Stimulated activated CD4-positive, alpha-beta T cell treated with anti-CD3 and anti-CD28 coated beads, TNF-alpha, amount 100 ng/mL, for 1 hour (primary cell): ENCODE measurements at regions not wholly inside any gene's neighbourhood (a gene's known extent, or its start where the extent isn't known, plus 50 kb on each side); places are given as distances from the start of the nearest gene placed in this dataset.
"Not testable (repeated sequence)": the region's sequence is repeated elsewhere in the genome, so short reads cannot be mapped to it uniquely, and the experiment has no call there.

Experiments
- DNase-seq, 3 donors: peaks; one replicate each; pipeline ENCODE4 v3.0.0-alpha.2; 2020; ENCODE audit warnings: low read depth in 3 of 3, low spot score in 1 of 3

GRCh38 chr9:39663713-39664112 lies 308.2 kb downstream of the SPATA31A1 start:
- not testable (repeated sequence) for DNase-seq

GRCh38 chr9:39665020-39665419 lies 309.6 kb downstream of the SPATA31A1 start:
- not testable (repeated sequence) for DNase-seq

- DNase-seq = not testable (repeated sequence)
These were observed 319.2 kb downstream of the SPATA31A1 start for GRCh38 chr9:39674437-39675210.

- not testable (repeated sequence) for DNase-seq
These were observed 319.7 kb downstream of the SPATA31A1 start for GRCh38 chr9:39675211-39675553.

GRCh38 chr9:39678534-39679263 lies 323.2 kb downstream of the SPATA31A1 start:
- not testable (repeated sequence) for DNase-seq

GRCh38 chr9:39680694-39681401 lies 325.4 kb downstream of the SPATA31A1 start:
- not testable (repeated sequence) for DNase-seq

GRCh38 chr9:39728862-39729261 lies 373.4 kb downstream of the SPATA31A1 start:
- not testable (repeated sequence) for DNase-seq

- DNase-seq = not testable (repeated sequence)
These were observed 389.4 kb downstream of the SPATA31A1 start for GRCh38 chr9:39744898-39745297.

GRCh38 chr9:39775570-39775969 lies 420.1 kb downstream of the SPATA31A1 start:
- DNase-seq = not testable (repeated sequence)

GRCh38 chr9:39791356-39791755 lies 435.9 kb downstream of the SPATA31A1 start:
- not testable (repeated sequence) for DNase-seq

GRCh38 chr9:39797935-39798334 lies 442.5 kb downstream of the SPATA31A1 start:
- DNase-seq = not testable (repeated sequence)

GRCh38 chr9:39799252-39799651 lies 443.8 kb downstream of the SPATA31A1 start:
- DNase-seq = not testable (repeated sequence)

GRCh38 chr9:39802561-39802960 lies 447.1 kb downstream of the SPATA31A1 start:
- not testable (repeated sequence) for DNase-seq

- peak in 2 of 3 donors; percentile 24 to 38 for DNase-seq
These were observed 454.1 kb downstream of the SPATA31A1 start for GRCh38 chr9:39809401-39810226.

- not testable (repeated sequence) for DNase-seq
These were observed 454.9 kb downstream of the SPATA31A1 start for GRCh38 chr9:39810401-39810800.

GRCh38 chr9:39811615-39812014 lies 456.1 kb downstream of the SPATA31A1 start:
- not testable (repeated sequence) for DNase-seq

- not testable (repeated sequence) for DNase-seq
These were observed 473.0 kb downstream of the SPATA31A1 start for GRCh38 chr9:39828457-39828856.
